Body of pancreas (tissue), 4 donors: ENCODE measurements at regions not wholly inside any gene's neighbourhood (a gene's known extent, or its start where the extent isn't known, plus 50 kb on each side); places are given as distances from the start of the nearest gene placed in this dataset.

Source experiments
- CTCF ChIP-seq, 7 experiments: fragments of 450-650 bp in 4 of 7; fragments of 200-600 bp in 3 of 7; sonication (generic) in 3 of 7; IDR thresholded peaks; one replicate each; pipeline ENCODE4 v1.5.1; 2016 to 2019; ENCODE audit warnings: antibody characterized with exemption in 7 of 7
- POLR2A ChIP-seq, 3 donors: fragments of 450-650 bp; IDR thresholded peaks; one replicate each; pipeline ENCODE4 v1.6.1; 2016; ENCODE audit warnings: antibody characterized with exemption in 3 of 3, mild to moderate bottlenecking in 2 of 3

GRCh38 chr6:48961781-48962415, 501.2 kb downstream of the MMUT start:
- TF ChIP-seq CTCF (IDR thresholded peaks at IDR 0.05) (no peak), POLR2A (IDR thresholded peaks at IDR 0.05) (no peak)
